NCI-H1048 (cell line): ENCODE measurements at regions not wholly inside any gene's neighbourhood (a gene's known extent, or its start where the extent isn't known, plus 50 kb on each side); places are given as distances from the start of the nearest gene placed in this dataset.

ENCODE experiments used
- DNase-seq: peaks from one replicate; lab custom pipeline; 2025; lab: John Stamatoyannopoulos, UW

DNA sequence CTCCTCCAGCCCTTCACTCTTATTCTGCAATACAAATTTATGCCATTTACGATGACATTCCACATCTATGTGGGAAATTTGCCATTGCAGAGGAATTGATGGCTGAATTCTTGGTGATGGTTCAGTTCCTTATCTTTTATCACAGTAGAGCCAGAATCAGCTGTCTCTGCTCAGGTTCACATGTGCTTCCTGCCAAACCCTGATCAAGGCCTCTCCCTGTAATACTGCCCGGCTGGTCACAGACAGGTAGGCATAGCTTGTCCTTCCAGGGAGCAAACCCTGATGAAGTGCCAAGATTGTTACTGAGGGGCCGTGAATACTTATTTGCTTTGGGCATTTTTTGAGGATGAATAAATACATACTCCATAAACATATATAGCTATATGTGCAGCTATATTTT is 450.0 kb downstream of the NSUN3 start:
- DNase-seq: no peak

DNA sequence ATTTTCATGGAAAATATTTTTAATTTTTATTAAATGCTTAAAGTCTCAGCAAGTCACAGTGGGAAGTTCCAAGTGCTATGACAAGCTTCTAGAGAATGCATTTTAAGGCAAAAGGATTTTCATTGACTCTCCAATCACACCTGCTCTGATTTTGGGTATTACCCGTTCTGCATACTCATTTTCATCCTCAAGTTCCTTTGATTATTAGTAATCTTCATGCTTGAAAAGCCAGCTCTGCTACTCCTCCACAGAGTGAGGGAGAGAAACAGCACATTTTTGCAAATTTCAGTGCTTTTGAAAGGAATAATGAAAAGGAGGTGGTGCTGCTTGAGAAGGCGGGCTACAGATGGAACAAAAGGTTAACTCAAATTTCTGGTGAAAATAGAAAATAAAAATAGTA is 450.7 kb downstream of the NSUN3 start:
- DNase-seq: no peak

DNA sequence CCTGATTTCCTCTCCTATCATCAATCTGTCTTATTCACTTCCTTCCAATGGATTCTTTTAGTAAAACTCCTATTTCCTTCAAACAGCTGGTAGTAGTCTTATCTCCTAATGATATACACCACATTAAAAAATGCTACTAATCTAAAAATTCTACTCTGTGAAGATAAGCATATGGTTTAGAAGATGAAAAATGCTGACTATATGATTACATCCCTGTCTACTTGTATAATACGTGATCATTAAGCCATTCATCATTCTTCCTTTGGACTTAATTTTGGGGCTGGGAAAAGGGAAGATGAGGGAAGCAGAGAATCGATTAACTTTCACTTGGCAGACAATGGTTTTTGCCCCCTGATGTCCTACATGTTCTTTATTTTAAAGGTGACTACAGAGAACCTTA is 453.1 kb downstream of the NSUN3 start:
- no peak for DNase-seq

DNA sequence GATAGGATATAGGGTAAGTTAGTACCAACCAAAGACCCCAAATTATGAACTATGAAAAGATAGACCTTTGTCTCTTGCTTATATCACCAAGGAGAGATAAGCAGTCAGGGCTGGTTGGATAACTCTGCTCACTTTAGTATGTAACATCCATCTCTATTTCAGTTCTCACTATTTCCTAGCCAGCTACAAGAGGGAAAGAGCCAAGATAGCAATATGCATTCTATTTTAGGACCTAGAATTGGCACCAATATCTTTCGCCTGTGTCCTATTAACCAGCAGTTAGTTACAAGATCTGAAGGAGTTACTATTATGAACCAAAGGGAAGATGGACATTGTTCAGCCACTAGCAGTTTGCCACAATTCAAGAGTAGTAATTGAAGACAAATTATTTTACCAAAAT is 457.5 kb downstream of the NSUN3 start:
- DNase-seq: no peak

DNA sequence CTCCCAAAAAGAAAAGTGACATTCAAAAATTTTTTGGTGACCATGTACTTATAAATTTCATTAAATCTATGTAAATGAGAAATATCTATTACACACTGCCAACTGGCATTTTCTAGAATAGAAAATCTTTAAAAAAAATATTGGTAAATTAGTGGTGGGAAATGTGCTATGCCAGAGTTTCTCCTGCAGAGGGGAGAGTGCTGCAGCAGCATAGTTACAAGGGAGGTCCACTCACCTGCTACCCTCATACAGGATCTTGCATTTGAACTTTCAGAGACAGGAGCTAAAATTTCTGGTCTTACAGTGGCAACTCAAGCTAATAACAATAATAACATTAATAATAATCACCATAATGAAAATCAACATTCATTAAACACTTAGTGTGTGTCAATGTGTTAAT is 459.6 kb downstream of the NSUN3 start:
- no peak for DNase-seq

DNA sequence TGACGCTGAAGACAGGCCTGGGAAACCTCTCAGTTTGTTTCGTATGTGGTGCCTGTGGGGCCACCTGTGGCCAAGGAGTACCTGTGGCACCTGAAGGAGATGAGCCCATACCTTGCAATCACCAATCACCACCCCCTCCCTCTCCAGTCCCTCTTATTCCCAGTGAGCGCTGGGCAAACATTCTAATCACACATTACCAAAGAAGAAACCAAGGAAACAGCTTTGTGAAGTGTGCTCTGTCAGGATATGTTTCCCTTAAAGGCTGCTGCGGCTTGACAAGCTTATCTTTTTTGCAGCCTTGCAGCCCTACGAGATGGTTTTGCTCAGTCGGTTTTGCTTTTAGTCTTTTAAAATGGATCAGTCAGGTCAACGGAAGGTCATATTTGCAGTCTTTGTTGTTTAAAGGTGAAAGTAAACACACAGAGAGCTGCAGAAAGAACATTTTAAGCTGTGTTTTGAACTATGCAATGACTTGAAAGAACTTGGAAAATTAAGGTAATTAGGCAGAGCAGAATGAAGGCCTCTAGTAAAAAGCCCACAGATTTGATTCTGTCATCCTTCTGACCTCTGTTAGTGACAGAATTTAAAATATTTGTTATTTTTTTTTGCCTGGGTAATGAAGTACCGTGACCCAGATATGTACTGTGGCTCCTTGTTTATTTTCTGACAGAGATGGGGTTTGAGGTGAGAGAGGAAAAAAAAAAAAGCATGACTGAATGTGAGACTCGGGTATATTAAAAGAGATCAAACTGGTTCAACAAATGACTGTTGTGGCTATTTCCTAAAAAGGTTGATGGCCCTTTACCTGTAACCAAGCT is 461.4 kb downstream of the NSUN3 start:
- DNase-seq: no peak

DNA sequence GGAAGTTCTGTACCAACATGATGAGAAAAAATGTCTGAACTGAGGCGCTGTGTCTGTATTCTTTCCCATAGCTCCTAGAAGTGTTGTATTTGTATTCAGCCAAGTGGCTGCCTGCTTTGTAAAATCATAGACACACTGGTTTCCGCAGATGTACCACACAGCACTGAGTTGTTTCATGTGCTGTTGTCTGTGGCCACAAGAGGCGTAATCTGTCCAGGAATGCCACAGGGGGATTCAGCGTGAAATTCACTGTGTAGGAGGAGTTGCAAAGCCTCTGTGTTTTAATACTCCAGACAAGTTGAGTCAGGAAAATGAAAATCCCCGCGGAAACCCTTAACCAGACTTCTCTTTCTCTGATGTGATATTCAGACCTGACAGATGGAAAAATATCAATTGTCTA is 462.2 kb downstream of the NSUN3 start:
- no peak for DNase-seq

DNA sequence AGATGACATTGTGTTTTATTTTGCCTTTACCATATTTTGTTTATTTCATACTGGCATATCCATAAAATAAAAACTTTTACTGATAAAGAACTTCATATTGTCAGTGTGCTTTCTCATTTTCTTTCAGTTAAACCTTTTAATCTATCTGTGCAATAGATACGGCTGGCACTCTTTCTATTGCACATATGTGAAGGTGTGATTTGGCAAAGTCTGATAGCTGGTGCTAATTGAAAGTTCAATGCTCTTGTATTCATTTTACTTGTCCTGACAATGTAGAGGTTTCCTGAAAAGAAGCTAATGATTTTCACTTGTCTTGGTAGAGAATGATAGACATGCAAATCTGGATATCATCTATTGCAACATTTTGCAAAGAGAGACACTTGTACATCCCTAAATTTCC is 467.0 kb downstream of the NSUN3 start:
- no peak for DNase-seq

DNA sequence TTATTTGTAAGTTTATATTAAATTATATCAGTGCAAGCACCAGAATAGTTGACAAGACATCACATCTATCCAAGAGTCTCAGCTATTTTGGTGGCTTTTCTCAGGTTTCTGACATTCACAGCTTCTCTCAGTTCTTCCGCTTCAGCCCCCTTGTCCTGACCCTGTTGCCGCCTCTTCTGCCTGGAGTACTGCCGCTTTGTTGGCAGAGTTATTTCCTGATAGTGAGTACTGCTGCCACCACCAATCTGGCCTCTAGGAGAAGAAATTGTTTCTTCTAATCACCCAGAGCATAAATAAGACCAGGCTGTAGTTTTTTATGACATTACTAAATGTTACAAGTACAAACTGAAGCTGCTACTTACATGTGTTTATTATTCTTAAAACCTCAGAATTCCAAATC is 470.1 kb downstream of the NSUN3 start:
- no peak for DNase-seq

DNA sequence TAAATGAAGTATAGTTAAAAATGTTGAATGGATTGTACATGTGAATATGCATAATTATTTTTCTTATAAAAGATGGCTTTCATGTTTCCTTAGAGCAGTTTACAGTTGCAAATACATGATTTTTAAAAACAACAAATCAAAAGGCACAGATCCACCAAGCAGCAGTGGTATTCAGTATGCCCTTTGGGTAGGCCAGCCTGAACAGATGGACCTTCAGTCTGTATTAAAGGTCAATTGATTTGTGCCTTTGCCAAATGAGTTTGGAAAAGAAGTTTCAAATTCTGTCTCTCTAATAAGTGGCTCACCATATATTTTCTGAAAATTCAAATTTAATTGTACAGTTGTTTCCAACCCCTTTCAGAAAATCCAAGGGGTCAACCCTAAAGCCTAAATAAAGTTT is 477.1 kb downstream of the NSUN3 start:
- DNase-seq: no peak

DNA sequence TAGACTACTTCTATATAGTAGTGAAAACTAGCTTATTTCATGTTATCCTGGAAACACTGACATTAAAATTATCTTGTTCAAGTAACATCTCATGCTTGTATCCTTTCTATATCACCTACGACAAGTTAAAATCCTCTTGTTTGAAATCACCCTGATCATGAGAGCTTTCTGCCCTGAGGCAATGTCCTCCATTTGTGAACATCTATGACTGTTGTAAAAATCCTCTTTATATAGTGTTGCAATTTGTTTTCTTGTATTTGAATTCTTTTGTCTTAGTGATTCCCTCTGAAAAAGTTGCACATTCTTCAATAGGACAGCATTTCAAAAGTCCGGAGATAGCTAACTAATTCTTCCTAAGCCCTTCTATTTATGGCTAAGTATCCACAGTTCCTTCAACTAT is 480.3 kb downstream of the NSUN3 start:
- no peak for DNase-seq

DNA sequence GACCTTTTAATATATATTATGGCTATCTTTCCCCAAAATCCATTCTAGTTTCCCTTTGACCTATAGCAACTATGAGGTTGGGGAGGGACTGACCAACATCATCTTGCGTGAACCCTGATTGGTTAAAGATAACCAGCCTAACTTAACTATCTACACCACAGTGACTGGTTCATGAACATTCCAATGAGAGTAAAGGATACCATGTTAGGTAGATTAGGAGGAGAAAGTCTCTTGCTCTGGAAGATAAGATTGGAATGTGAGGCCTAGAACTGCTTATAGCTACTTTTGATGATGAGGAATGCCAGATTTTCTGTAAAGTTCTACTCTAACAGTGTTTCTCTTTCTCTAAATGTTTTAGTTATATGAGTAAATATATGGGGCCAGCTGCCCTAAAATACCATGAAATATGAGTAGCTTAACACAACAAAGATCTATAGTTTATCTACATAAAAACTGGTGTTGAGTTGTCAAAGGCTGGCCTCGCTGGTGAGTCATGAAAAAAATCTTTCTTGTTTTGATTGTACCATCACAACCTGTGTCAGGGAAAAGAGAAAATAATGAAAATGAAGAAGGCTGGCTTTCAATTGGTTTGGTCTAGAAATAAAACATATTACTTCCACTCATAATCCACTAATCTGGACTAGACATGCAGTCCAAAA is 481.4 kb downstream of the NSUN3 start:
- no peak for DNase-seq

DNA sequence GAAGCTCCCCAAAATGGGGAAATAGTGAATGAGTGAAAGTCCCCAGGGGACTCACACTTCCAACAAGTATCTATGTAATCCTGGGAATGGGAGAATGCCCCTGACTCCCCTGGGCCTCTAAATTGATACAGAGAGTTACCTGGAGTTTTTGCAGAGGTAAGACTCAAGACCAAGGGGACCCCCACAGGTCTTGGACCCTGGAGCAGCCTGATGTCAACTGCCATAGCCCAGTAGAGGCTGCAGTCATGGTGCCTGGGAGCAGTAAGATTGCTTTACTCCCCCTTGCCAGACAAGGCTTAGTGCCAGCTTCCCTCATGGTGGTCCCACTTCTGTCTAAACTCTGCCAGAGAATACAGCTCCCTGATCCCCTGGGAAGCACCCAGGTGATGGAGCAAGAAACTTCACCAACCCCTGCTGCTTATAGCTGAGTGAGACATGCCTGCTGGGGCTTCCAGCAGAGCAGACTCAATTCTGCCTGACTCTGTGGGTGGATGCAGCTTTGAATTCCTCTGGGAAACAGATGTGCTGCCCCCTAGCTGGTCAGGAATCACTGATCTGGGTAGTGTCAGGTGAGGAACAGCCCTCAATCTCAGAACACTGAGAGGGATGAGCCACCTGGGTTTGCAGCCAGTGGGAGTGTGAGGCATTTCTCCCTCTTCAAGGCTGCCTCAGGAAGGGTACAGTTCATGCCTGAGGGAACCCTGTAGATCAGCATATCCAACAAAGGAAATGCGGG is 485.9 kb downstream of the NSUN3 start:
- no peak for DNase-seq

DNA sequence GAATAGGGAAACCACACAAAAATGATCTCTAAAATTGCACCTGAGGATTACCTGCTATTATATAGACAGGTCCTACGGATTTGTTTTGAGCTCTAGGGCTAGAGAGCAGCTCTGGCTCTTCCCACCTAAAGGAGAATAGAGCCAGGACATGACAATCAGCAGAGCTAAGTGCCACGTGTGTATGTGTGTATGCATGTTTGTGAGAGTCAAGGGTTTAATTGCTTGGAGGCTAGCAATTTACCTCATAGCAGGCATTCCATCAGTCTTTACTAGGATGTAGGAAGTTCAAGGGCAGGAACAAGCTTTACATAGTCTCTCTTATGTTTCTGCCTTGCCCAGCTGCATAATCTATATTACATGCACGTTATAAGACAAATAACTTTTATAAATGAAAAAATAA is 498.2 kb downstream of the NSUN3 start:
- DNase-seq: no peak

DNA sequence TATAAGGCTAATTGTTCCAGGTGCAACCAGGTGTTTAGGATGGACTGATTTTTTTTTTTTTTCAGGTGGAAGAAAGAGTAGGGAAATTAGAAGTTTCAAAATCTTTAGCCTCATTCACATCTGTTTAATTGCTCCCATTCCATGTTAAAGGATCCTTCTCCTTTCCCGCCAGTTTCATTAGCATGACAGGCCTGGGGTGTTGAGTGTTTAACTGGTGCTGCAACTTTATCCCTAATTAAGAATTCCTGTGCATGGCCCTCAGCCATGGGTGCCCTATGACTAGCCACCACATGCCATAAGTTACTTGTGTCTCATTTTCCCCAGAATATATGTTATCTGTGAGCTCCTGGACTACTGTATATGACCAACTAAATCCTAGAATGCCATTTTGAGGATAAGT is 501.4 kb downstream of the NSUN3 start:
- no peak for DNase-seq

DNA sequence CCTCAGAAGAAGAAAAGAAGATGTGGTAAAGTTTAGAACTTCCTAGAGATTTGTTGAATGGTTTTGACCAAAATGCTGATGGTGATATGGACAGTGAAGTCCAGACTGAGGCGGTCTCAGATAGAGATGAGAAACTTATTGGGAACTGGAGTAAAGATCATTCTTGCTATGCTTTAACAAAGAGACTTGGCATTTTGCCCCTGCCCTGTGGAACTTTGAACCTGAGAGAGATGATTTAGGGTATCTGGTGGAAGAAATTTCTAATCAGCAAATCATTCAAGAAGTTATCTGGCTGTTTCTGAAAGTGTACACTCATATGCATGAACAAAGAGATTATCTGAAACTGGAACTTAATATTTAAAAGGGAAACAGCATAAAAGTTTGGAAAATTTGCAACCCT is 505.2 kb downstream of the NSUN3 start:
- DNase-seq: no peak

DNA sequence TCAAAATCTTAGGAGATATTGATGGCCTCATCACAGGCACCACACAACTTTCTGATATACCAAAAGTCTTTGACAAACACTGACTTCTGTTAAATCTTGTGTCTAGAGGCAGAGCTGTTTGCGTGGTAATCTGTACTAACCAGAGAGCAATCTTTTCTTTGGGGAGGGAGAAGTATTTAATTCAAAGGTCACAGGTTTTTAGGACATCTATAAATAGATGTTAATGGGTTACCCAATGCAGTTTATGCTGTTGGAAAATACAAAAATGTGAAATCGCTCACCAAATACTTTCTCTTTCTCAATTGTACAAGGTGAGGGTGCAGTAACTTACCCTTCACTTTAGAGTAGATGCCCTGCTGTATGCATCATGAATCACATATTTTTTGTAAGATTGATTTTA is 510.5 kb downstream of the NSUN3 start:
- no peak for DNase-seq

DNA sequence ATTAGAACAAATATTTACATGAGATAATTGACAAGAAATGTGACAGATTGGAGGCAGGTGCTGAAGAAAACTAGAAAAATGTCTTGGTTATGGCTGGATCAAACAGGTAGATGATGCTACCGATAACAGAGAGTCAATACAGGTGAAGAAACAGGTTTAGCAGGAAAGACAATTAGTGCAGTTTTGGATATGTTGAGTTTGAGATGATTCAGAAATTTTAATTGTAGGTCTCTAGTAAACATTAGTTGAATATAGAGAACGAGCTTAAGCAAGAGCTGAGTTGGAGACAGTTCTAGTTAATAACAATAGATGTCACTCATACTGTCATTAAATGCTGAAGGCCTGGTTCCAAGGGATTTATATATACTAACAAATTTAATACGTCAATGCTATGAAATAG is 524.4 kb downstream of the NSUN3 start:
- no peak for DNase-seq

DNA sequence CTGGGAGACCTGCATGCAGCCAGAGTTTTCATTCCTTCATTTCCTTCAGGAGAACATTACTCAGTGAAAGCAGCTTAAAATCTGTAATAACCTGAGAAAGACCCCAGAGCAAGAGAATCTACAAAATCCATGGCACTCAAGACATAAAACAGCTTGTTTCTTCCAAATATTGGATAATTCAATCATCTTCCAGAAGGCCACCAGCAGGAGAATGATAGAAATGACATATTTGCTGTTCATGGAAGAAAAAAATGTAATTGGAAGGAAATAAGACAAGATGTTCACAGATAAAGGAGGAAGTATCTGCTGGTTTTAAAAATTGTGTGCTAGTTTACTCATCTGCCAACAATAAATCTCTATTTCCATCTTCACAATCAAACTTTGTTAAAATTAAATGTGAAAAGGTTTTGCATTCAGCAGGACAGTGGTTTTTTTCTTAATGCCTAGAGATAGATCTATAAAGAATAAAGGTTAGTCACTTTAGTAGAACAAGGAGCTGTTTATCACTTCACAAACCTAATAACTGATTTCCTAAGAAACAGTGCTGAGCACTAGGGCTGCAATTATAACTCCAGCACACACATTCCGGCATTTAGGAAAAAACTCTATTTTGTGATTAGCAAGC is 530.8 kb downstream of the NSUN3 start:
- no peak for DNase-seq

DNA sequence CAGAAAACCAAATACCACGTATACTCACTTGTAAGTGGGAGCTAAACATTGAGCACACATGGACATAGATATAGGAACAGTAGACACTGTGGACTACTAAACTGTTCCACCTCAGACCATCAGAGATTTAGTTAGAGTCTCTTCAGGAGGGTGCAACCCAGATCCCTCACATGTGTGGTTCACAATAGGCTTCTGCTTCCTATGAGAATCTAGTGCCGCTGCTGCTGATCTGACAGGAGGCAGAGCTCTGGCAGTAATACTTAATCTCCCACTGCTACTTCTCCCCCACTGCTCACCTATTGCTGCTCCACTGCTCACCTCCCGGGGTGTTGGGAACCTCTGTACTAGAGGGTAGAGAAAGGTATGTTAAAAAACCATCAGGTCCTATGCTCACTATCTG is 533.3 kb downstream of the NSUN3 start:
- no peak for DNase-seq

DNA sequence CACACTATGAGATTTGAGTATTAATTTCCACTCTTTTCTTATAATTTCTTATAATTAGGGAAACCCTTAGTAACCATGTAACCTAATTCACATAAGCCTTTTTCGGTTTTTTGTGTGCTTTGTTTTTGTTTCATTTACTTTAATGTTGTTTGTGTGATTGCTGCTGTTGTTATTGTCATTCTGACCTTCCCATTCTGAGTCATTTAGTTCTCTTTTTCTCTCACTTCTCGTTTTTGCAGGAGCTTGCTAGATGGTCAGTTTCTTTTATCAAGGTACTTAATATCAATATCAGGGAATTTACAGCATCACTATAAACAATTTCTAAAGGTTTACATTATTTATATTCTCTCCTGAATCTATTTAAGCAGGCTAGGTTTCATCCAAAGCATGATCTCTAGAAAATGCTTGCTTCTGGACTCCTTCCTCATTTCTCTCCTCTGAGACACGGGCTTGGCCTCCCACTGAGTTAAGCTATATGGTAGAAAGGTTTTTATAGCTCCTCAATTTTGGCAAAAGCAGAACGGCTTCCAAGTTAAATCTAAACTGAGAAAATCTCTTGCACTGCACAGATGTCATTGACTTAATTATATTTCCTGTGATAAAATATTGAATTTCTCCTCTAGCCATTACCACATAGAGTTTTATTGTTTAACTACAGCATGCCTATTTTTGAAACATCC is 534.2 kb downstream of the NSUN3 start:
- DNase-seq: no peak

DNA sequence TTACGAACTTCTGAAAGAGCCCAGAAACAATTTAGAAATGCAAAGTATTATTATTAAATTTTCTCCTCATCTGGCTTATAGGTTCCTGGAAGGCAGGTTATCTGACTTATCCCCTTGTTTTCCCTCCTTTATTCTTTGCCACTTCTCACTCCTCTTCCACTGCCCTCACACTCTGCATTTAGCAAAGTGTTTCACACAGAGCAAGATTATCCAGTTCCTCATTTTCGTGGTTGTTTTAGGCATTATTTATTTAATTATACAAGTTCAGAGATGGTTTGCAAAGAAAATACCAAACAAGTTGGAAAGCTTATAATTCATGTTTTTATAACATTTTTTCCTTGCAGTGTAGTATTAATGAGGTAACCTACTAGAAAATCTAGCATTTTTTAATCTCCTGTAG is 544.9 kb downstream of the NSUN3 start:
- no peak for DNase-seq
